SH-SY5Y (cell line): ENCODE measurements at regions not wholly inside any gene's neighbourhood (a gene's known extent, or its start where the extent isn't known, plus 50 kb on each side); places are given as distances from the start of the nearest gene placed in this dataset.

Source experiments
- GATA2 ChIP-seq: IDR thresholded peaks from 2 replicates; pipeline ENCODE4 v1.6.1; 2011; ENCODE audit warnings: mild to moderate bottlenecking, low read depth, low read length
- GATA3 ChIP-seq: IDR thresholded peaks from 2 replicates; pipeline ENCODE4 v1.6.1; 2011; ENCODE audit warnings: low read depth, mild to moderate bottlenecking, low read length, moderate library complexity

- TF ChIP-seq GATA2 (no peak), GATA3 (no peak)
Measured at GRCh38 chr1:2867087-2867425, 65.6 kb upstream of the TTC34 start.
